T-cell (primary cell): ENCODE measurements at regions not wholly inside any gene's neighbourhood (a gene's known extent, or its start where the extent isn't known, plus 50 kb on each side); places are given as distances from the start of the nearest gene placed in this dataset.

Experiments used
- ATAC-seq, 4 experiments: fragments of 200-7000 bp in 3 of 4; fragments of 150-1000 bp in 1 of 4; cut with Tn5 transposase; replicated peaks in 1 of 4; 1 replicate in 3 of 4; 2 replicates in 1 of 4; pipeline ENCODE4 v1.10.0; 2021; ENCODE audit warnings: moderate library complexity in 3 of 4, mild to moderate bottlenecking in 2 of 4, moderate number of reproducible peaks in 1 of 4
- CTCF ChIA-PET, 2 donors: fragments of 300-600 bp; sonication (Branson Sonifier 250); formaldehyde crosslinking; loops; one replicate each; lab custom pipeline; 2022; ENCODE audit warnings: antibody characterized with exemption in 2 of 2; lab: Charles Lee
- POLR2A ChIA-PET, 2 donors: fragments of 300-600 bp; sonication (Branson Sonifier 250); formaldehyde crosslinking; loops; one replicate each; lab custom pipeline; 2022; ENCODE audit warnings: antibody characterized with exemption in 2 of 2; lab: Charles Lee
- DNase-seq, 35 experiments: peaks; one replicate each; pipeline versions ENCODE4 v3.0.0 to v3.0.0-alpha.2; 2013 to 2023
- H3K27ac ChIP-seq: one replicate; pipeline ENCODE4 v1.5.1; 2013; ENCODE audit warnings: low read length
- H3K27me3 ChIP-seq, 2 experiments: replicated peaks in 1 of 2; 1 replicate in 1 of 2; 2 replicates in 1 of 2; pipeline versions ENCODE4 v1.6.1 to v1.7.0; 2013; ENCODE audit warnings: low read length in 1 of 2, mixed read lengths in 1 of 2; ENCODE audit not compliant: control insufficient read depth in 2 of 2, insufficient read depth in 2 of 2; ENCODE audit errors: extremely low read depth in 1 of 2
- H3K36me3 ChIP-seq, 2 donors: 1 replicate in 1 of 2; 2 replicates in 1 of 2; pipeline versions ENCODE4 v1.6.1 to v1.7.0; 2013; ENCODE audit warnings: low read length in 1 of 2; ENCODE audit not compliant: control insufficient read depth in 2 of 2, insufficient read depth in 1 of 2; ENCODE audit errors: extremely low read depth in 1 of 2
- H3K4me1 ChIP-seq, 2 experiments: 1 replicate in 1 of 2; 2 replicates in 1 of 2; pipeline versions ENCODE4 v1.6.1 to v1.7.0; 2013; ENCODE audit warnings: low read length in 2 of 2, mixed read lengths in 1 of 2; ENCODE audit not compliant: insufficient read depth in 2 of 2, control insufficient read depth in 1 of 2; ENCODE audit errors: extremely low read depth in 1 of 2
- H3K4me3 ChIP-seq, 2 donors: 1 replicate in 1 of 2; 2 replicates in 1 of 2; pipeline versions ENCODE4 v1.5.1 to v1.7.0; 2013; ENCODE audit warnings: mild to moderate bottlenecking in 2 of 2, low read length in 1 of 2, moderate library complexity in 1 of 2; ENCODE audit not compliant: control insufficient read depth in 1 of 2; ENCODE audit errors: extremely low read depth in 1 of 2
- H3K9me3 ChIP-seq: 2 replicates; pipeline ENCODE4 v1.7.0; 2013
- H3K27ac Mint-ChIP-seq, 2 donors: one replicate each; pipeline ENCODE4 v1.8.0; 2020 to 2021; ENCODE audit warnings: mild to moderate bottlenecking in 2 of 2, mixed read lengths in 2 of 2
- H3K27me3 Mint-ChIP-seq, 2 donors: one replicate each; pipeline ENCODE4 v1.8.0; 2021 to 2022; ENCODE audit warnings: mixed read lengths in 2 of 2
- H3K36me3 Mint-ChIP-seq: one replicate; pipeline ENCODE4 v1.8.0; 2021; ENCODE audit warnings: mixed read lengths
- H3K4me1 Mint-ChIP-seq, 3 donors: one replicate each; pipeline ENCODE4 v1.8.0; 2020 to 2022; ENCODE audit warnings: mixed read lengths in 3 of 3, mild to moderate bottlenecking in 1 of 3
- H3K4me3 Mint-ChIP-seq, 3 donors: one replicate each; pipeline ENCODE4 v1.8.0; 2020 to 2022; ENCODE audit warnings: mild to moderate bottlenecking in 3 of 3, mixed read lengths in 3 of 3, moderate library complexity in 3 of 3
- H3K9me3 Mint-ChIP-seq, 3 donors: one replicate each; pipeline ENCODE4 v1.8.0; 2020 to 2022; ENCODE audit warnings: mixed read lengths in 3 of 3
- WGBS: methylation state at CpG from one replicate; pipeline ENCODE4 v1.1.5; 2013; ENCODE audit warnings: missing lambda C conversion rate; ENCODE audit not compliant: insufficient coverage; 5-methylcytosine and 5-hydroxymethylcytosine counted together

GRCh38 chr12:74610711-74611110 lies 73.1 kb downstream of the ATXN7L3B start:
- H3K9me3 ChIP-seq, result no peaks in the 10 kb centered on the region
- Mint-ChIP-seq H3K4me1 (no peaks in the 10 kb centered on the region), H3K36me3 (no peaks in the 10 kb centered on the region), H3K27ac (no peak overlapping the region), H3K4me3 (no peak overlapping the region), H3K27me3 (peaks cover 3 to 4% of the 10 kb centered on the region in 2 donors), H3K9me3 (no peaks in the 10 kb centered on the region)
- no peak for DNase-seq
- H3K27me3 ChIP-seq, result no peaks in the 10 kb centered on the region
- H3K4me1 ChIP-seq, result no peaks in the 10 kb centered on the region
- POLR2A ChIA-PET, result no interaction called here
- CTCF ChIA-PET, result no interaction called here
- no peaks in the 10 kb centered on the region for H3K36me3 ChIP-seq
- WGBS, result no CpG with 5 or more reads among the region's 3 CpGs
- no peak overlapping the region for H3K4me3 ChIP-seq
- no peak for ATAC-seq
- H3K27ac ChIP-seq, result no peak overlapping the region

- CTCF ChIA-PET, result no interaction called here
- H3K27me3 Mint-ChIP-seq, result no peaks in the 10 kb centered on the region
Measured at GRCh38 chr12:74614426-74614825, 76.8 kb downstream of the ATXN7L3B start.

GRCh38 chr12:74619084-74619483 lies 81.4 kb downstream of the ATXN7L3B start:
- Histone ChIP-seq H3K27me3 (no peaks in the 10 kb centered on the region), H3K4me3 (no peak overlapping the region), H3K27ac (no peak overlapping the region), H3K9me3 (no peaks in the 10 kb centered on the region), H3K4me1 (no peaks in the 10 kb centered on the region), H3K36me3 (no peaks in the 10 kb centered on the region)
- Mint-ChIP-seq H3K27ac (no peak overlapping the region), H3K27me3 (no peaks in the 10 kb centered on the region), H3K4me3 (no peak overlapping the region), H3K9me3 (no peaks in the 10 kb centered on the region), H3K4me1 (no peaks in the 10 kb centered on the region), H3K36me3 (no peaks in the 10 kb centered on the region)
- 40% methylated on average over 1 of the region's 2 CpGs for WGBS
- CTCF ChIA-PET, result no interaction called here
- POLR2A ChIA-PET, result no interaction called here
- DNase-seq, result no peak
- ATAC-seq, result no peak

More at GRCh38 chr12:74614426-74614825, 76.8 kb downstream of the ATXN7L3B start:
- Histone ChIP-seq H3K4me1 (no peaks in the 10 kb centered on the region), H3K27me3 (no peaks in the 10 kb centered on the region), H3K36me3 (no peaks in the 10 kb centered on the region), H3K4me3 (no peak overlapping the region), H3K27ac (no peak overlapping the region), H3K9me3 (no peaks in the 10 kb centered on the region)
- ATAC-seq (no peak), DNase-seq (no peak)
- Mint-ChIP-seq H3K27ac (no peak overlapping the region), H3K4me3 (no peak overlapping the region), H3K36me3 (no peaks in the 10 kb centered on the region), H3K4me1 (no peaks in the 10 kb centered on the region), H3K9me3 (no peaks in the 10 kb centered on the region)
- POLR2A ChIA-PET, result no interaction called here

GRCh38 chr12:74619884-74620283 lies 82.2 kb downstream of the ATXN7L3B start:
- Mint-ChIP-seq H3K27ac (no peak overlapping the region), H3K4me3 (no peak overlapping the region), H3K4me1 (no peaks in the 10 kb centered on the region), H3K36me3 (no peaks in the 10 kb centered on the region), H3K9me3 (no peaks in the 10 kb centered on the region), H3K27me3 (no peaks in the 10 kb centered on the region)
- Histone ChIP-seq H3K4me1 (no peaks in the 10 kb centered on the region), H3K27me3 (no peaks in the 10 kb centered on the region), H3K36me3 (no peaks in the 10 kb centered on the region), H3K9me3 (no peaks in the 10 kb centered on the region), H3K4me3 (no peak overlapping the region), H3K27ac (no peak overlapping the region)
- DNase-seq, result no peak
- ChIA-PET CTCF (interaction anchor here in 1 of 2 donors (0.6 kb wide), 1 partner anchor 8 kb away, joined by 3 read pairs; no protein-coding TSS in a partner anchor), POLR2A (no interaction called here)
- no CpG with 5 or more reads among the region's 1 CpG for WGBS
- ATAC-seq, result no peak

GRCh38 chr12:74620921-74621320 lies 83.3 kb downstream of the ATXN7L3B start:
- Mint-ChIP-seq H3K27ac (no peak overlapping the region), H3K27me3 (no peaks in the 10 kb centered on the region), H3K36me3 (no peaks in the 10 kb centered on the region), H3K9me3 (no peaks in the 10 kb centered on the region), H3K4me3 (no peak overlapping the region), H3K4me1 (no peaks in the 10 kb centered on the region)
- no peaks in the 10 kb centered on the region for H3K4me1 ChIP-seq
- no peak overlapping the region for H3K27ac ChIP-seq
- ATAC-seq (no peak), DNase-seq (no peak)
- H3K27me3 ChIP-seq, result no peaks in the 10 kb centered on the region
- no peak overlapping the region for H3K4me3 ChIP-seq
- H3K9me3 ChIP-seq, result no peaks in the 10 kb centered on the region
- ChIA-PET CTCF (no interaction called here), POLR2A (no interaction called here)
- WGBS, result no CpG with 5 or more reads among the region's 2 CpGs
- no peaks in the 10 kb centered on the region for H3K36me3 ChIP-seq

GRCh38 chr12:74624201-74624600 lies 86.6 kb downstream of the ATXN7L3B start:
- H3K27me3 ChIP-seq, result no peaks in the 10 kb centered on the region
- DNase-seq (no peak), ATAC-seq (no peak)
- H3K9me3 ChIP-seq, result no peaks in the 10 kb centered on the region
- no peaks in the 10 kb centered on the region for H3K4me1 ChIP-seq
- H3K27ac Mint-ChIP-seq, result no peak overlapping the region
- ChIA-PET CTCF (no interaction called here), POLR2A (no interaction called here)
- H3K4me3 Mint-ChIP-seq, result no peak overlapping the region
- H3K36me3 ChIP-seq, result no peaks in the 10 kb centered on the region
- H3K36me3 Mint-ChIP-seq, result no peaks in the 10 kb centered on the region
- 0% methylated on average over 1 of the region's 3 CpGs for WGBS
- peaks cover 0 to 4% (median 0%) of the 10 kb centered on the region in 3 donors for H3K9me3 Mint-ChIP-seq
- H3K27ac ChIP-seq, result no peak overlapping the region
- no peaks in the 10 kb centered on the region for H3K4me1 Mint-ChIP-seq
- no peak overlapping the region for H3K4me3 ChIP-seq
- no peaks in the 10 kb centered on the region for H3K27me3 Mint-ChIP-seq

- H3K36me3 Mint-ChIP-seq, result no peaks in the 10 kb centered on the region
- ATAC-seq (no peak), DNase-seq (no peak)
- no peaks in the 10 kb centered on the region for H3K27me3 ChIP-seq
- no peaks in the 10 kb centered on the region for H3K27me3 Mint-ChIP-seq
- ChIA-PET CTCF (no interaction called here), POLR2A (no interaction called here)
- no peak overlapping the region for H3K4me3 ChIP-seq
- no peak overlapping the region for H3K27ac Mint-ChIP-seq
- H3K9me3 ChIP-seq, result no peaks in the 10 kb centered on the region
- H3K9me3 Mint-ChIP-seq, result peaks cover 0 to 9% (median 3%) of the 10 kb centered on the region in 3 donors
- no peaks in the 10 kb centered on the region for H3K36me3 ChIP-seq
- no peak overlapping the region for H3K27ac ChIP-seq
- H3K4me1 Mint-ChIP-seq, result no peaks in the 10 kb centered on the region
- no peak overlapping the region for H3K4me3 Mint-ChIP-seq
- H3K4me1 ChIP-seq, result no peaks in the 10 kb centered on the region
Measured at GRCh38 chr12:74626397-74626796, 88.8 kb downstream of the ATXN7L3B start.
